HepG2 (cell line): ENCODE measurements at regions not wholly inside any gene's neighbourhood (a gene's known extent, or its start where the extent isn't known, plus 50 kb on each side); places are given as distances from the start of the nearest gene placed in this dataset.

Experiments used
- HINFP ChIP-seq: sonication (generic); formaldehyde crosslinking; IDR thresholded peaks from 2 replicates; pipeline ENCODE4 v1.4.0; 2020; ENCODE audit warnings: low read depth, mild to moderate bottlenecking, missing genetic modification reagents
- PAWR ChIP-seq: sonication (generic); formaldehyde crosslinking; IDR thresholded peaks from 2 replicates; pipeline ENCODE4 v1.4.0; 2020; ENCODE audit warnings: missing genetic modification reagents, mild to moderate bottlenecking, borderline replicate concordance
- PCBP1 ChIP-seq: fragments of 200-400 bp; formaldehyde crosslinking; IDR thresholded peaks from 2 replicates; pipeline ENCODE4 v1.6.1; 2017; ENCODE audit warnings: mild to moderate bottlenecking, low read depth, low read length, borderline replicate concordance
- RXRB ChIP-seq: IDR thresholded peaks from 2 replicates; pipeline ENCODE4 v1.6.1; 2016; ENCODE audit warnings: borderline replicate concordance, missing genetic modification reagents, missing compliant biosample characterization
- ZBTB44 ChIP-seq: sonication (generic); formaldehyde crosslinking; IDR thresholded peaks from 2 replicates; pipeline ENCODE4 v1.4.0; 2020; ENCODE audit warnings: missing genetic modification reagents
- ZNF17 ChIP-seq: sonication (generic); formaldehyde crosslinking; IDR thresholded peaks from 2 replicates; pipeline ENCODE4 v1.5.0; 2020; ENCODE audit warnings: mild to moderate bottlenecking, missing genetic modification reagents
- ZNF543 ChIP-seq: sonication (generic); formaldehyde crosslinking; IDR thresholded peaks from 2 replicates; pipeline ENCODE4 v1.4.0; 2020; ENCODE audit warnings: mild to moderate bottlenecking, missing genetic modification reagents
- ZNF552 ChIP-seq: sonication (generic); formaldehyde crosslinking; IDR thresholded peaks from 2 replicates; pipeline ENCODE4 v1.9.0; 2022; ENCODE audit warnings: missing genetic modification reagents, mild to moderate bottlenecking, borderline replicate concordance
- ZNF570 ChIP-seq: sonication (generic); formaldehyde crosslinking; IDR thresholded peaks from 2 replicates; pipeline ENCODE4 v1.4.0; 2020; ENCODE audit warnings: mild to moderate bottlenecking, missing genetic modification reagents, borderline replicate concordance
- ZNF576 ChIP-seq: sonication (generic); formaldehyde crosslinking; IDR thresholded peaks from 2 replicates; pipeline ENCODE4 v1.4.0; 2020; ENCODE audit warnings: mild to moderate bottlenecking, missing genetic modification reagents
- ZNF597 ChIP-seq: sonication (generic); formaldehyde crosslinking; IDR thresholded peaks from 2 replicates; pipeline ENCODE4 v1.5.0; 2020; ENCODE audit warnings: missing genetic modification reagents
- TF ChIP-seq, protein P1 (sequence below): sonication (generic); formaldehyde crosslinking; IDR thresholded peaks from 2 replicates; pipeline ENCODE4 v1.4.0; 2020; ENCODE audit warnings: missing genetic modification reagents
- TF ChIP-seq, protein P2 (sequence below): sonication (generic); formaldehyde crosslinking; IDR thresholded peaks from 2 replicates; pipeline ENCODE4 v1.8.1; 2023; ENCODE audit warnings: mild to moderate bottlenecking, inconsistent platforms, moderate library complexity, missing genetic modification reagents, borderline replicate concordance
- TF ChIP-seq, protein P3 (sequence below): sonication (generic); formaldehyde crosslinking; IDR thresholded peaks from 2 replicates; pipeline ENCODE4 v1.4.0; 2020; ENCODE audit warnings: mild to moderate bottlenecking, missing genetic modification reagents
- TF ChIP-seq, protein P4 (sequence below): sonication (generic); formaldehyde crosslinking; IDR thresholded peaks from 2 replicates; pipeline ENCODE4 v1.8.0; 2022; ENCODE audit warnings: mild to moderate bottlenecking, missing genetic modification reagents, moderate library complexity

- TF ChIP-seq ZBTB44 (CRISPR knock-in tag), result no peak
- TF ChIP-seq RXRB, result peak; percentile 66; the same call in 1 of the 2 replicates
- no peak for TF ChIP-seq ZNF576 (CRISPR knock-in tag)
- no peak for TF ChIP-seq ZNF17 (CRISPR knock-in tag)
- TF ChIP-seq, protein P1, sequence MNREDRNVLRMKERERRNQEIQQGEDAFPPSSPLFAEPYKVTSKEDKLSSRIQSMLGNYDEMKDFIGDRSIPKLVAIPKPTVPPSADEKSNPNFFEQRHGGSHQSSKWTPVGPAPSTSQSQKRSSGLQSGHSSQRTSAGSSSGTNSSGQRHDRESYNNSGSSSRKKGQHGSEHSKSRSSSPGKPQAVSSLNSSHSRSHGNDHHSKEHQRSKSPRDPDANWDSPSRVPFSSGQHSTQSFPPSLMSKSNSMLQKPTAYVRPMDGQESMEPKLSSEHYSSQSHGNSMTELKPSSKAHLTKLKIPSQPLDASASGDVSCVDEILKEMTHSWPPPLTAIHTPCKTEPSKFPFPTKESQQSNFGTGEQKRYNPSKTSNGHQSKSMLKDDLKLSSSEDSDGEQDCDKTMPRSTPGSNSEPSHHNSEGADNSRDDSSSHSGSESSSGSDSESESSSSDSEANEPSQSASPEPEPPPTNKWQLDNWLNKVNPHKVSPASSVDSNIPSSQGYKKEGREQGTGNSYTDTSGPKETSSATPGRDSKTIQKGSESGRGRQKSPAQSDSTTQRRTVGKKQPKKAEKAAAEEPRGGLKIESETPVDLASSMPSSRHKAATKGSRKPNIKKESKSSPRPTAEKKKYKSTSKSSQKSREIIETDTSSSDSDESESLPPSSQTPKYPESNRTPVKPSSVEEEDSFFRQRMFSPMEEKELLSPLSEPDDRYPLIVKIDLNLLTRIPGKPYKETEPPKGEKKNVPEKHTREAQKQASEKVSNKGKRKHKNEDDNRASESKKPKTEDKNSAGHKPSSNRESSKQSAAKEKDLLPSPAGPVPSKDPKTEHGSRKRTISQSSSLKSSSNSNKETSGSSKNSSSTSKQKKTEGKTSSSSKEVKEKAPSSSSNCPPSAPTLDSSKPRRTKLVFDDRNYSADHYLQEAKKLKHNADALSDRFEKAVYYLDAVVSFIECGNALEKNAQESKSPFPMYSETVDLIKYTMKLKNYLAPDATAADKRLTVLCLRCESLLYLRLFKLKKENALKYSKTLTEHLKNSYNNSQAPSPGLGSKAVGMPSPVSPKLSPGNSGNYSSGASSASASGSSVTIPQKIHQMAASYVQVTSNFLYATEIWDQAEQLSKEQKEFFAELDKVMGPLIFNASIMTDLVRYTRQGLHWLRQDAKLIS (CRISPR knock-in tag), result no peak
- TF ChIP-seq PCBP1, result no peak
- no peak for TF ChIP-seq PAWR (CRISPR knock-in tag)
- no peak for TF ChIP-seq ZNF543 (CRISPR knock-in tag)
- TF ChIP-seq ZNF570 (CRISPR knock-in tag), result no peak
- no peak for TF ChIP-seq ZNF597
- no peak for TF ChIP-seq ZNF552
- TF ChIP-seq, protein P2, sequence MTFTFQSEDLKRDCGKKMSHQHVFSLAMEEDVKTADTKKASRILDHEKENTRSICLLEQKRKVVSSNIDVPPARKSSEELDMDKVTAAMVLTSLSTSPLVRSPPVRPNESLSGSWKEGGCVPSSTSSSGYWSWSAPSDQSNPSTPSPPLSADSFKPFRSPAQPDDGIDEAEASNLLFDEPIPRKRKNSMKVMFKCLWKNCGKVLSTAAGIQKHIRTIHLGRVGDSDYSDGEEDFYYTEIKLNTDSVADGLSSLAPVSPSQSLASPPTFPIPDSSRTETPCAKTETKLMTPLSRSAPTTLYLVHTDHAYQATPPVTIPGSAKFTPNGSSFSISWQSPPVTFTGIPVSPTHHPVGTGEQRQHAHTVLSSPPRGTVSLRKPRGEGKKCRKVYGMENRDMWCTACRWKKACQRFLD (CRISPR knock-in tag), result no peak
- TF ChIP-seq, protein P3, sequence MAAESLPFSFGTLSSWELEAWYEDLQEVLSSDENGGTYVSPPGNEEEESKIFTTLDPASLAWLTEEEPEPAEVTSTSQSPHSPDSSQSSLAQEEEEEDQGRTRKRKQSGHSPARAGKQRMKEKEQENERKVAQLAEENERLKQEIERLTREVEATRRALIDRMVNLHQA (CRISPR knock-in tag), result no peak
- TF ChIP-seq HINFP (CRISPR knock-in tag), result no peak
- TF ChIP-seq, protein P4, sequence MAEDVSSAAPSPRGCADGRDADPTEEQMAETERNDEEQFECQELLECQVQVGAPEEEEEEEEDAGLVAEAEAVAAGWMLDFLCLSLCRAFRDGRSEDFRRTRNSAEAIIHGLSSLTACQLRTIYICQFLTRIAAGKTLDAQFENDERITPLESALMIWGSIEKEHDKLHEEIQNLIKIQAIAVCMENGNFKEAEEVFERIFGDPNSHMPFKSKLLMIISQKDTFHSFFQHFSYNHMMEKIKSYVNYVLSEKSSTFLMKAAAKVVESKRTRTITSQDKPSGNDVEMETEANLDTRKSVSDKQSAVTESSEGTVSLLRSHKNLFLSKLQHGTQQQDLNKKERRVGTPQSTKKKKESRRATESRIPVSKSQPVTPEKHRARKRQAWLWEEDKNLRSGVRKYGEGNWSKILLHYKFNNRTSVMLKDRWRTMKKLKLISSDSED (CRISPR knock-in tag), result no peak
Observed at GRCh38 chr20:50267041-50267865, 76.6 kb downstream of the CEBPB start (continued).
